H1 (cell line): ENCODE measurements at regions not wholly inside any gene's neighbourhood (a gene's known extent, or its start where the extent isn't known, plus 50 kb on each side); places are given as distances from the start of the nearest gene placed in this dataset.

ENCODE experiments used
- ASH2L ChIP-seq: fragments of 200-600, 300-600 bp; sonication (generic); IDR thresholded peaks from one replicate; pipeline ENCODE4 v1.7.1; 2017; ENCODE audit warnings: low read length
- CHD7 ChIP-seq: fragments of 300-600 bp; sonication (generic); IDR thresholded peaks from 2 replicates; pipeline ENCODE4 v1.7.1; 2012; ENCODE audit warnings: low read length, moderate library complexity, mild to moderate bottlenecking, inconsistent platforms; ENCODE audit not compliant: insufficient replicate concordance
- TAF7 ChIP-seq: optimal IDR thresholded peaks from 2 replicates; pipeline ENCODE3; 2011; ENCODE audit warnings: low read depth, mild to moderate bottlenecking, inconsistent platforms, low read length, moderate library complexity, borderline replicate concordance

GRCh38 chr14:36398463-36399291, 78.2 kb upstream of the MBIP start (continued):
- TF ChIP-seq TAF7: no peak
- TF ChIP-seq ASH2L: no peak
- TF ChIP-seq CHD7: no peak
